ENCODE measurements at regions not wholly inside any gene's neighbourhood (a gene's known extent, or its start where the extent isn't known, plus 50 kb on each side); places are given as distances from the start of the nearest gene placed in this dataset.

- no peak for DNase-seq
Measured at GRCh38 chr1:229069176-229069575, 201.7 kb upstream of the RAB4A start.

- DNase-seq, result peak; percentile 28
Measured at GRCh38 chr1:229070168-229070567, 200.7 kb upstream of the RAB4A start.

- DNase-seq, result no peak
Measured at GRCh38 chr1:229073251-229073650, 197.7 kb upstream of the RAB4A start.

- DNase-seq, result no peak
Measured at GRCh38 chr1:229075217-229075616, 195.7 kb upstream of the RAB4A start.

- no peak for DNase-seq
Measured at GRCh38 chr1:229075716-229076115, 195.2 kb upstream of the RAB4A start.

GRCh38 chr1:229076195-229076594, 194.7 kb upstream of the RAB4A start:
- no peak for DNase-seq

GRCh38 chr1:229079016-229079595, 191.8 kb upstream of the RAB4A start:
- no peak for DNase-seq

- no peak for DNase-seq
Measured at GRCh38 chr1:229080361-229080760, 190.6 kb upstream of the RAB4A start.

GRCh38 chr1:229085291-229085690, 185.6 kb upstream of the RAB4A start:
- DNase-seq, result no peak

- DNase-seq, result no peak
Measured at GRCh38 chr1:229086091-229086490, 184.8 kb upstream of the RAB4A start.

GRCh38 chr1:229086686-229087085, 184.2 kb upstream of the RAB4A start:
- DNase-seq, result no peak

GRCh38 chr1:229087339-229087738, 183.6 kb upstream of the RAB4A start:
- no peak for DNase-seq

GRCh38 chr1:229087906-229088305, 183.0 kb upstream of the RAB4A start:
- no peak for DNase-seq

GRCh38 chr1:229088711-229089110, 182.2 kb upstream of the RAB4A start:
- no peak for DNase-seq

GRCh38 chr1:229089586-229090208, 181.2 kb upstream of the RAB4A start:
- DNase-seq, result no peak

- DNase-seq, result no peak
Measured at GRCh38 chr1:229091721-229092136, 179.2 kb upstream of the RAB4A start.

- DNase-seq, result no peak
Measured at GRCh38 chr1:229092377-229093237, 178.3 kb upstream of the RAB4A start.

GRCh38 chr1:229093238-229093540, 177.7 kb upstream of the RAB4A start:
- no peak for DNase-seq

- no peak for DNase-seq
Measured at GRCh38 chr1:229093609-229094336, 177.1 kb upstream of the RAB4A start.

- no peak for DNase-seq
Measured at GRCh38 chr1:229094476-229095311, 176.2 kb upstream of the RAB4A start.

GRCh38 chr1:229095325-229095724, 175.6 kb upstream of the RAB4A start:
- no peak for DNase-seq

GRCh38 chr1:229097356-229097755, 173.6 kb upstream of the RAB4A start:
- DNase-seq, result no peak

- no peak for DNase-seq
Measured at GRCh38 chr1:229098361-229098760, 172.6 kb upstream of the RAB4A start.
